Left lung (tissue), 4 donors: ENCODE measurements at regions not wholly inside any gene's neighbourhood (a gene's known extent, or its start where the extent isn't known, plus 50 kb on each side); places are given as distances from the start of the nearest gene placed in this dataset.

Source experiments
- ATAC-seq: fragments of 200-7000 bp; cut with Tn5 transposase; one replicate; pipeline ENCODE4 v1.9.1; 2020; ENCODE audit warnings: moderate library complexity
- DNase-seq, 4 donors: peaks; one replicate each; pipeline ENCODE4 v3.0.0-alpha.2; 2013 to 2020
- H3K27ac ChIP-seq, 2 donors: fragments of 200-600 bp; sonication (generic) in 1 of 2; one replicate each; pipeline versions ENCODE4 v1.5.0 to v1.8.0; 2020 to 2021
- H3K27me3 ChIP-seq, 2 donors: fragments of 200-600 bp; sonication (generic) in 1 of 2; one replicate each; pipeline versions ENCODE4 v1.5.0 to v1.8.0; 2020 to 2021
- H3K36me3 ChIP-seq, 2 donors: fragments of 200-600 bp; sonication (generic) in 1 of 2; one replicate each; pipeline versions ENCODE4 v1.5.0 to v1.8.0; 2020 to 2021
- H3K4me1 ChIP-seq, 2 donors: fragments of 200-600 bp; one replicate each; pipeline ENCODE4 v1.8.0; 2021
- H3K4me3 ChIP-seq, 2 donors: fragments of 200-600 bp; sonication (generic) in 1 of 2; one replicate each; pipeline versions ENCODE4 v1.5.0 to v1.8.0; 2020 to 2021; ENCODE audit warnings: mild to moderate bottlenecking in 1 of 2
- H3K9me3 ChIP-seq, 2 donors: fragments of 200-600 bp; sonication (generic) in 1 of 2; one replicate each; pipeline versions ENCODE4 v1.5.0 to v1.8.0; 2020 to 2021
- intact Hi-C, 2 donors: fragments of 100-400 bp; cut with DNase I; formaldehyde crosslinking; loops; one replicate each; pipeline versions ENCODE4 v1.11.2 to v1.14.2; 2022
- TF ChIP-seq, protein P1 (sequence below), 2 donors: fragments of 200-600 bp; sonication (generic) in 1 of 2; IDR thresholded peaks; one replicate each; pipeline versions ENCODE4 v1.5.0 to v1.8.0; 2021; ENCODE audit warnings: antibody characterized with exemption in 2 of 2
- donor health status: DM: no; HTN: yes; CAD: no.
- donor health status: DM: no; HTN: no; CAD: no.

DNA sequence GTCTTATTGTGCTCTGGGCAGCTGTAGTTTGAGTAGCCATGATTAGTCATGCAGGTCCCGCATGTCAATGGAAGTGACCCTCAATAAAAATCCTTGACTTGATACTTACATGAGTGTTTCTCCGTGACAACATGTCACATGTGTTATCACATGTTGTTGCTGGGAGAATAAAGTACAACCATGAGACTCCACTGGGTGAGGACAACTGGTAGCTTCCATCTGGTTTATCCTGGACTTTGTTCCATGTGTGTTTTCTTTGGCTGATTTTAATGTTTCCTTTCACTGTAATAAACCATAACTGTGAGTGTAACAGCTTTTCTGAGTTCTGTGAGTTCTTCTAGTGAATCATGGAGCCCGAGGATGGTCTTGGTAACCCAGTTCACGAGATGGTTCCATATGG is 63.1 kb upstream of the NDN start:
- no peaks in the 10 kb centered on the region for H3K27me3 ChIP-seq
- intact Hi-C loops: no loop called here
- no peaks in the 10 kb centered on the region for H3K4me1 ChIP-seq
- DNase-seq: no peak
- no peaks in the 10 kb centered on the region for H3K36me3 ChIP-seq
- TF ChIP-seq, protein P1, sequence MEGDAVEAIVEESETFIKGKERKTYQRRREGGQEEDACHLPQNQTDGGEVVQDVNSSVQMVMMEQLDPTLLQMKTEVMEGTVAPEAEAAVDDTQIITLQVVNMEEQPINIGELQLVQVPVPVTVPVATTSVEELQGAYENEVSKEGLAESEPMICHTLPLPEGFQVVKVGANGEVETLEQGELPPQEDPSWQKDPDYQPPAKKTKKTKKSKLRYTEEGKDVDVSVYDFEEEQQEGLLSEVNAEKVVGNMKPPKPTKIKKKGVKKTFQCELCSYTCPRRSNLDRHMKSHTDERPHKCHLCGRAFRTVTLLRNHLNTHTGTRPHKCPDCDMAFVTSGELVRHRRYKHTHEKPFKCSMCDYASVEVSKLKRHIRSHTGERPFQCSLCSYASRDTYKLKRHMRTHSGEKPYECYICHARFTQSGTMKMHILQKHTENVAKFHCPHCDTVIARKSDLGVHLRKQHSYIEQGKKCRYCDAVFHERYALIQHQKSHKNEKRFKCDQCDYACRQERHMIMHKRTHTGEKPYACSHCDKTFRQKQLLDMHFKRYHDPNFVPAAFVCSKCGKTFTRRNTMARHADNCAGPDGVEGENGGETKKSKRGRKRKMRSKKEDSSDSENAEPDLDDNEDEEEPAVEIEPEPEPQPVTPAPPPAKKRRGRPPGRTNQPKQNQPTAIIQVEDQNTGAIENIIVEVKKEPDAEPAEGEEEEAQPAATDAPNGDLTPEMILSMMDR (IDR thresholded peaks at IDR 0.05): no peak
- no peak overlapping the region for H3K27ac ChIP-seq
- no peak for ATAC-seq
- peaks cover 0 to 13% of the 10 kb centered on the region in 2 donors for H3K9me3 ChIP-seq
- H3K4me3 ChIP-seq: no peak overlapping the region

DNA sequence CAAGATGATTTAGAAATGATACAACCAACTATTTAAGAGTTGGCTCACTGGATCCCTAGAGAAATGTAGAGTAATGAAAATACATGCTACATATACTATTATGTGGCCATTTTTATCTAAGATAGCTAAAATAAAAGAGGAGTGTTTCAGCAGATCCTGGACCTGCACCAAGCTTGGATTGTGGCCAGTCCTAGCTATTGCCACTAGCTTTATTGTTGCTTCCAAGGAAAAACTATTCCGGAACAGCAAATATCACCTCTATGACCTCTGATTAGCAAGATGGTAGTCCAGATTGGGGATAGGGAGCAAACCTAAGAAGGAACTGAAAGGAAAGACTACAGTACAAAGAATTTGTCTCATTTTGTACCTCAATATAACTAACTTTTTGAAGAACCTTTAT is 63.7 kb upstream of the NDN start:
- H3K27me3 ChIP-seq: no peaks in the 10 kb centered on the region
- ATAC-seq (no peak), DNase-seq (peak in 1 of 4 donors; percentile 5)
- peaks cover 0 to 15% of the 10 kb centered on the region in 2 donors for H3K9me3 ChIP-seq
- H3K36me3 ChIP-seq: no peaks in the 10 kb centered on the region
- intact Hi-C loops: no loop called here
- no peaks in the 10 kb centered on the region for H3K4me1 ChIP-seq
- no peak overlapping the region for H3K27ac ChIP-seq
- TF ChIP-seq, protein P1 (IDR thresholded peaks at IDR 0.05): no peak
- H3K4me3 ChIP-seq: no peak overlapping the region

DNA sequence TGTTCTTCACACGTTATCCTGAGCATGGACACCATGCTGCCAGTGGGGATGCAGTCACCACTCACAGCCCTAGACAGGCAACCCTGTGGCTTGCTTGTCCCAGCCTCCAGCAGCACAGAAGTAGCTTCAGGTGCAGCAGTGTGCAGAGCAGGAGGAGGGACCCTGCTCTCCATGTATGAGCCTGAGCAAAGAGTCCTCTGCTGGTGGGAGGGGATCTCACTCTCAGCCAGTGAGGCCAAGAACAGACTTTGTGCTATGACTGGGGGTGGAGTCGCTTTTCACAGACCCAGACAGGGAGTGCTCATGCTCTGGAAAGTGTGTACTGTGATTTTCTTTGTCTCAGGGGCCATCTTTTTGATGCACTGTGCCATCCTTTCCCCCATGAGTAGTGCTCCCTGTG is 66.1 kb upstream of the NDN start:
- no peak overlapping the region for H3K27ac ChIP-seq
- no peak overlapping the region for H3K4me3 ChIP-seq
- no peaks in the 10 kb centered on the region for H3K36me3 ChIP-seq
- intact Hi-C loops: no loop called here
- H3K27me3 ChIP-seq: no peaks in the 10 kb centered on the region
- DNase-seq (no peak), ATAC-seq (no peak)
- H3K9me3 ChIP-seq: peaks cover 0 to 27% of the 10 kb centered on the region in 2 donors
- TF ChIP-seq, protein P1 (IDR thresholded peaks at IDR 0.05): no peak
- no peaks in the 10 kb centered on the region for H3K4me1 ChIP-seq

DNA sequence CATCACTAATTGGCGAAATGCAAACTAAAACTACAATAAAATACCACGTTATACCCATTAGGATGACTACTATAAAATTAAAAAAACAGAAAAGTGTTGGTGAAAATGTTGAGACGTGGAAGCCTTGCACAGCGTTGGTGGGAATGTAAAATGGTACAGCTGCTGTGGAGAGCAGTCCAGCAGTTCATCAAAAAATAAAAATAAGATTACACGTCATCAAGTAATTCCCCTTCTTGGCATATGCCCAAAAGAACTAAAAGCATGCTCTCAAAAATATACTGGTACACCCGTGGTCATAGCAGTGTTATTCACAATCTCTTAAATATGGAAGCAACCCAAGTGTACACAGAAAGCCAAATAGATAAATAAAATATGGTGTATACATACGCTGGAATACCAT is 71.8 kb upstream of the NDN start:
- Histone ChIP-seq H3K4me1 (no peaks in the 10 kb centered on the region), H3K4me3 (no peak overlapping the region), H3K36me3 (no peaks in the 10 kb centered on the region), H3K27ac (no peak overlapping the region), H3K27me3 (no peaks in the 10 kb centered on the region), H3K9me3 (peaks cover 0 to 27% of the 10 kb centered on the region in 2 donors)
- intact Hi-C loops: no loop called here
- ATAC-seq: no peak
- DNase-seq: peak in 2 of 4 donors; percentile 36 to 57
- TF ChIP-seq, protein P1 (IDR thresholded peaks at IDR 0.05): no peak

DNA sequence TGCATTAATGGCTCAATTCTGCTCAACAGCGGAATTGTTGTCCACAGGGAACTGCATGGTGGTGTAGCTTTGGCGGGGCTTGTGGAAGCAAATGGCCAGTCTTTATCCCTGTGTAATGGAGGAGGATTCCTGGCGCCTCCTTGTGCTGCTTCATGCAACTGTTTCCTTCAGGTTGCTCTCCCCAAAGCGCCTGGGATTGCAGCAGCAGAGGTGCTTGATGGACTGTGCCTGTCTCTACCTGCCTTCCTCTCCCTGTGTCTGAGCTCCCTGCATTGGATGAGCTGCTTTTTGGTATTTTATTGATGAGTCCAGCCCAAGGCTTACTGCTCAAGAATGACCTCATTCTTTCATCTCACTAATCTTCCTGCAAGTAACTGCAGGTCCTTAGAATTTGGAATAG is 72.9 kb upstream of the NDN start:
- intact Hi-C loops: no loop called here
- Histone ChIP-seq H3K9me3 (peaks cover 0 to 24% of the 10 kb centered on the region in 2 donors), H3K4me1 (no peaks in the 10 kb centered on the region), H3K27me3 (no peaks in the 10 kb centered on the region), H3K36me3 (no peaks in the 10 kb centered on the region), H3K27ac (no peak overlapping the region), H3K4me3 (no peak overlapping the region)
- DNase-seq (no peak), ATAC-seq (no peak)
- TF ChIP-seq, protein P1 (IDR thresholded peaks at IDR 0.05): no peak
